ENCODE measurements at regions not wholly inside any gene's neighbourhood (a gene's known extent, or its start where the extent isn't known, plus 50 kb on each side); places are given as distances from the start of the nearest gene placed in this dataset.

DNA sequence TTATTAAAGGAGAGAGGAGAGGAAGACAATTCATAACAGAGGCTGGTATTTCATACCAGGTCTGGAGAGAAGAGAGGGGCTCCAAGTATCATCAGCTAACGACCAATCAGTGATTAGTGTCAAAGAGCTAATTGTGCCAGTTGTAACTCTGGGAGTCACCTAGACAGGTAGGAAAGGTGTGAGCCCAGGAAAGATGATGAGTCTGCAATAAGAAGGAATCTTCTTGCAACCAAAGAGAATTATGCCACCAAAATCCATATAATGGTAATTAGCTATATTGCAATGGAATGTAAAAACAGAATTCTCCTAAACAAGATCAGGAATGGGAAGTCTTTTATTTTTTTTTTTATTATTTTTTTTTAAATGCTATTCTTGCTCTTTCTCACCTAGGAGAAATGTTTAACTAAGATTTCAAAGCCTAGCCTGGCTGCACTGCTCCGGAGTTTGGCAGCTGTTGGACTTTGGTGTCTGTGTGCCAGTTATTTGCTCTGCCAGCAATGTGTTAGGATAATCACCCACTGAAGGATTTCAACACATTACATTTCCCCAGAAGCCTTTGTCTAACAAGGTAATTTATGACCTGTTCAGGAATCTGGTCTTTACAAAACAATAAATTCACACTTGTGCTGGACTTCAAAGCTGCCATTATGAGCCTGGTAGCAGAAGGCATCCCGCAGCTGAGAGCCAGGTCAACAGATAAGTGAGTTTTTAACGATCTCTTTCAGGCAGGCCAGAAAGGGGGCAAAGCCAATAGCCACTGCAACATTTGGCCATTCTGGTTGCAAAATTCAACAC, 89.4 kb downstream of the FOXB1 start:
- TF ChIP-seq, protein P1, sequence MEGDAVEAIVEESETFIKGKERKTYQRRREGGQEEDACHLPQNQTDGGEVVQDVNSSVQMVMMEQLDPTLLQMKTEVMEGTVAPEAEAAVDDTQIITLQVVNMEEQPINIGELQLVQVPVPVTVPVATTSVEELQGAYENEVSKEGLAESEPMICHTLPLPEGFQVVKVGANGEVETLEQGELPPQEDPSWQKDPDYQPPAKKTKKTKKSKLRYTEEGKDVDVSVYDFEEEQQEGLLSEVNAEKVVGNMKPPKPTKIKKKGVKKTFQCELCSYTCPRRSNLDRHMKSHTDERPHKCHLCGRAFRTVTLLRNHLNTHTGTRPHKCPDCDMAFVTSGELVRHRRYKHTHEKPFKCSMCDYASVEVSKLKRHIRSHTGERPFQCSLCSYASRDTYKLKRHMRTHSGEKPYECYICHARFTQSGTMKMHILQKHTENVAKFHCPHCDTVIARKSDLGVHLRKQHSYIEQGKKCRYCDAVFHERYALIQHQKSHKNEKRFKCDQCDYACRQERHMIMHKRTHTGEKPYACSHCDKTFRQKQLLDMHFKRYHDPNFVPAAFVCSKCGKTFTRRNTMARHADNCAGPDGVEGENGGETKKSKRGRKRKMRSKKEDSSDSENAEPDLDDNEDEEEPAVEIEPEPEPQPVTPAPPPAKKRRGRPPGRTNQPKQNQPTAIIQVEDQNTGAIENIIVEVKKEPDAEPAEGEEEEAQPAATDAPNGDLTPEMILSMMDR (IDR thresholded peaks at IDR 0.05; ENCODE audit: extremely low read depth, missing control alignments): no peak
- DNase-seq (ENCODE audit: low spot score): no peak

DNA sequence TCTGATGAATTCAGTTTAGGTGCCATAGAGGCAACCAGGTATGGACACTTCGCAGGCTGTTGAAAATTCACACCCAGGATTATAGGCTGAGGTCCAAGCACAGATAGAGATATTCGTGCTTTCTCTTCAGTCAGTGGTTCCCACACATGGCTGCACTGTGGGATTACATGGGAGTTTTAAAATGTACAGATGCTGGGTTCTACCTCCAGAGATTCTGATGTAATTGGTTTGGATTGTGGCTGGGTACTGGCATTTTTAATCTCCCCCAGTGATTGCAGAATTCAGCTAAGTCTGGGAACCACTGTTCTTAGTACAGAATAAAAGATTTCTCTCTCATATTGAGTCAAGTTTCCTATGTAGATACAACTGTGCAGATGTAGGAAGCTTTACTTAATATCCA, 91.6 kb downstream of the FOXB1 start:
- TF ChIP-seq, protein P1 (IDR thresholded peaks at IDR 0.05; ENCODE audit: extremely low read depth, missing control alignments): no peak
- no peak for DNase-seq (ENCODE audit: low spot score)

DNA sequence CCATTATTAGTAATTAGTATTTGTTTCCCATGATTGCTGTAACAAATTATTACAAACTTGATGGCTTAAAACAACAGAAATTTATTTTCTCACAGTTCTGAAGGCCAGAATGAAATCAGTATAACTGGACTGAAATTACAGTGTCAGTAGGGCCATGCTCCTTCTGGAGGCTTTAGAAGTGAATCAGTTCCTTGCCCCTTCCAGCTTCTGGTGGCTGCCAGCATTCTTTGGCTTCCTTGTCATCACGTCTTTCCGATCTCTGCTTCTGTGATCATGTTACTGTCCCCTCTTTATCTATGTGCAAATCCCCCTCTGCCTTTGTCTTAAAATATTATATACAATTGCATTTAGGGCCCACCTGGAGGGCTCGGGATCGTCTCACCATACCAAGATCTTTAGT, 92.0 kb downstream of the FOXB1 start:
- TF ChIP-seq, protein P1 (IDR thresholded peaks at IDR 0.05; ENCODE audit: extremely low read depth, missing control alignments): no peak
- DNase-seq (ENCODE audit: low spot score): no peak

DNA sequence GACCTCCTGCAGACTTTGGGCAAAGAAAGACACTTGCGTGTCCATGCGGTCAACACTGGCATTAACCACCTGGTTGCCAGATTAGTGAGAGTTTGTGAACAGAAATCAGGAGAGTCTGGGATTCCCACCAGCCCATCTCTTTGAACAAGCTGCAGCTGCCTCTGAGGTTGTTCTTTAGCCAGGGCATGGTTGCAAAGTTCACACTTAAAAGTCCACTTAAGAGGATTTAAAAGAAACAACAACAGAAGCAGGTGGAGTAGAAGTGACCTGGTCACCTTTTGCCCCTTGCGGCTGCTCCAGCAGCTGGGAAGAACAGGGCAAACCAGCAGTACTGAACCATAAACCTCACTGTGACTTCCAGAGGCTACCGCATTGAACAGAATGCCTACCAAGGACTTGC, 97.3 kb downstream of the FOXB1 start:
- no peak for DNase-seq (ENCODE audit: low spot score)
- TF ChIP-seq, protein P1 (IDR thresholded peaks at IDR 0.05; ENCODE audit: extremely low read depth, missing control alignments): no peak

DNA sequence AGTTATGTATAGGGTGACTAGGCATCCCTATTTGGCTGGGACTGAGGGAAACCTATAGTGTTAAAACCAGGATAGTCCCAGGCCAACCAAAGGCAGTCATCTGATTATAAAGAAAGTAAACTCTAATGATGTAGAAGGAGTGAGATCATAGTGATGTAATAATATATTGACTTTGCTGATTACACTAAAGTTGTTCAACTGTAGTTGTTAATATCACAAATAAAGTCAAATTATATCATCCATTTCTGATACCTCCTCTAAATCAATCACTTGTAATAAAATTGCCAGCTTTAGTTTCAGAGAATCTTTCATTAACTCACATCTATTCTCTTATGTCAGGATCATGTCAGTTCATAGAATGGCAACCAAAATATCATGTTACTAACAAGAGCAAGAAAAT, 98.6 kb downstream of the FOXB1 start:
- TF ChIP-seq, protein P1 (IDR thresholded peaks at IDR 0.05; ENCODE audit: extremely low read depth, missing control alignments): no peak
- no peak for DNase-seq (ENCODE audit: low spot score)

DNA sequence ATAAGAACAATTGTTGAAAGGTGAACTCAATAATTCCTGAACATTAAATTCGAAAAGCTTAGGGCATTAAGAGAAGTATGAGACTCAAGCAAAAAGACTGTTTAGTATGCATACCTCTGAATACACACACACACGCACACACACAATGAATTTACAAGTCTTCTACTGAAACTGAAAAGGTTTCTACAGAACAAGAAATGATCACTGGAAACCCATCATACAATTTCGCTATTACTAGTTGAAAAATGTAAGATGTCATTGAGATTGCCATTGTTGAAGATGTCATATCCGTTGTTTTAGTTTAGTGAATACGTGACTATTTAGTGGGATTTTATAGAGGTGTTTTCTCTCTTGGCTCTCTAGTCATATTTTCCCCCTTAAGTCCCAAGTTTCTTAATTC, 106.8 kb downstream of the FOXB1 start:
- no peak for DNase-seq (ENCODE audit: low spot score)
- TF ChIP-seq, protein P1 (IDR thresholded peaks at IDR 0.05; ENCODE audit: extremely low read depth, missing control alignments): no peak

DNA sequence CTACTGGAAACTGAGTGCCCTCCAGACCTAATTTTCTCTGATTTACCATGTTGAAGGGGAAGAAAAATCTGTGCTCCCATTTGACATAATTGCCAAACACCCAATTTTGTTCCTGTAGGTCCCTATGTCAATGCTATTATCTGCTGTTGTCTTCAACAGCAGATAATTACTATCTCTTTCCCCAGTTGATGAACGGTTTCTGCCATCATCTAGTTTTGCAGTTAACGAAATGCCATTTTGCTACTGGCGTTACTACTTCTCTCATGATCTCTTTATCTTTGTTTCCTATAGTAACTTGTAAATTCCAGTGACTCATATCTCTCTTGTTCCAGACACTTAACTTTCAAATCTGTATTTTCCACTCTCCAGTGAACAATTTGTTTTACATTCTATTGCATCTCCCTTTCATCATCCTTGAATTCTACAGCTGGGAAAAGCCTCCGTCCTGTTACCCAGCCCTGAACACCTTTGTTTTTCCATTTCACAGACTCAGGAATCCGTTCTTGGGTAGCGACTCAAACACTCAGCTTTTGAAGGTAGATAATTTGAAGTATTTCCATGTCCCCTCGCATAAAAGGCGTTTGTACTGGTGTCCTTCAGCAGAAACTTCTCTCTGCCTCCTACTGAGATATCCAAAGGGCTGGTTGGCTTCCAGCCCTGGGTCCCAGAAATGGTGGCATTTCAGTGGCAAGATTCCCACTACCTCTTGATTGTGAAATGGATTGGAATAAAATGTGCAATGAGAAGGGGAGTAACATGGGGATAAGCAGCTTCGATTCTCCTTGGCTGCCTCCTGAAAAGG, 111.7 kb downstream of the FOXB1 start:
- no peak for DNase-seq (ENCODE audit: low spot score)
- TF ChIP-seq, protein P1 (IDR thresholded peaks at IDR 0.05; ENCODE audit: extremely low read depth, missing control alignments): no peak

Measured in GM20000 (cell line).